ENCODE measurements at regions not wholly inside any gene's neighbourhood (a gene's known extent, or its start where the extent isn't known, plus 50 kb on each side); places are given as distances from the start of the nearest gene placed in this dataset.

GRCh38 chr13:111469450-111469849 is 149.0 kb downstream of the TEX29 start:
- TF ChIP-seq, protein P1, sequence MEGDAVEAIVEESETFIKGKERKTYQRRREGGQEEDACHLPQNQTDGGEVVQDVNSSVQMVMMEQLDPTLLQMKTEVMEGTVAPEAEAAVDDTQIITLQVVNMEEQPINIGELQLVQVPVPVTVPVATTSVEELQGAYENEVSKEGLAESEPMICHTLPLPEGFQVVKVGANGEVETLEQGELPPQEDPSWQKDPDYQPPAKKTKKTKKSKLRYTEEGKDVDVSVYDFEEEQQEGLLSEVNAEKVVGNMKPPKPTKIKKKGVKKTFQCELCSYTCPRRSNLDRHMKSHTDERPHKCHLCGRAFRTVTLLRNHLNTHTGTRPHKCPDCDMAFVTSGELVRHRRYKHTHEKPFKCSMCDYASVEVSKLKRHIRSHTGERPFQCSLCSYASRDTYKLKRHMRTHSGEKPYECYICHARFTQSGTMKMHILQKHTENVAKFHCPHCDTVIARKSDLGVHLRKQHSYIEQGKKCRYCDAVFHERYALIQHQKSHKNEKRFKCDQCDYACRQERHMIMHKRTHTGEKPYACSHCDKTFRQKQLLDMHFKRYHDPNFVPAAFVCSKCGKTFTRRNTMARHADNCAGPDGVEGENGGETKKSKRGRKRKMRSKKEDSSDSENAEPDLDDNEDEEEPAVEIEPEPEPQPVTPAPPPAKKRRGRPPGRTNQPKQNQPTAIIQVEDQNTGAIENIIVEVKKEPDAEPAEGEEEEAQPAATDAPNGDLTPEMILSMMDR (IDR thresholded peaks at IDR 0.05; ENCODE audit: insufficient read depth, low read length, poor library complexity, severe bottlenecking) = no peak
- no peak for TF ChIP-seq EZH2phosphoT487 (conservative IDR thresholded peaks at IDR 0.05; ENCODE audit: low read length)
